HCT116 (cell line): ENCODE measurements at regions not wholly inside any gene's neighbourhood (a gene's known extent, or its start where the extent isn't known, plus 50 kb on each side); places are given as distances from the start of the nearest gene placed in this dataset.

ENCODE experiments used
- POLR2A ChIP-seq: IDR thresholded peaks from 2 replicates; pipeline ENCODE4 v1.7.0; 2011; ENCODE audit warnings: borderline replicate concordance; ENCODE audit not compliant: insufficient read depth, insufficient read length; ENCODE audit errors: extremely low read depth
- SIN3A ChIP-seq: IDR thresholded peaks from 2 replicates; pipeline ENCODE4 v1.6.1; 2012; ENCODE audit warnings: low read depth
- TCF7L2 ChIP-seq: IDR thresholded peaks from 2 replicates; pipeline ENCODE4 v1.7.0; 2011; ENCODE audit warnings: borderline replicate concordance, inconsistent platforms; ENCODE audit not compliant: insufficient read depth, insufficient read length; ENCODE audit errors: extremely low read depth
- TF ChIP-seq, protein P1 (sequence below), 3 experiments: fragments of 200-600 bp in 1 of 3; sonication (generic) in 1 of 3; IDR thresholded peaks in 2 of 3; conservative IDR thresholded peaks in 1 of 3; 2 replicates each; pipeline ENCODE4 v1.5.1; 2012 to 2017; ENCODE audit warnings: low read depth in 2 of 3, low read length in 2 of 3, antibody characterized with exemption in 1 of 3, borderline replicate concordance in 1 of 3, control low read depth in 1 of 3, mild to moderate bottlenecking in 1 of 3, mixed read lengths in 1 of 3, mixed run types in 1 of 3, moderate library complexity in 1 of 3; ENCODE audit not compliant: insufficient read depth in 1 of 3

DNA sequence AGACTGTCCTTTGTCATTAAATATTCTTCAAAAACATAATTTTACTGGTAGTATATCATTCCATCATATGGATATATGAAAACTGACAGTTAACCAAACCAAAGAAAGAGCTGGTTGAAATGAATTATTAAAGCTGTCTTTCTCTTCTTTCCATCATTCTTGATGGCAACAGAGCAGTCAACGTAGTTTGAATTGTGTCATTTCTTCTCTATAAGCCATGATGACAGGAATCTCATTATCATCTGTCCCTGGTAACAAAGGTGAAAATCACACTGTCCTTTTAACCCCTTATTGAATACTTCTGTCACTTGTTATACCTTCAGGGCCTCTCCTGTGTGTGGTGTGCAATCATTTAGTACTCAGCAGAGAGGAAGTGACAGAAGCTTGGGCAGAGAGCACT, 197.0 kb upstream of the SLITRK2 start:
- TF ChIP-seq, protein P1, sequence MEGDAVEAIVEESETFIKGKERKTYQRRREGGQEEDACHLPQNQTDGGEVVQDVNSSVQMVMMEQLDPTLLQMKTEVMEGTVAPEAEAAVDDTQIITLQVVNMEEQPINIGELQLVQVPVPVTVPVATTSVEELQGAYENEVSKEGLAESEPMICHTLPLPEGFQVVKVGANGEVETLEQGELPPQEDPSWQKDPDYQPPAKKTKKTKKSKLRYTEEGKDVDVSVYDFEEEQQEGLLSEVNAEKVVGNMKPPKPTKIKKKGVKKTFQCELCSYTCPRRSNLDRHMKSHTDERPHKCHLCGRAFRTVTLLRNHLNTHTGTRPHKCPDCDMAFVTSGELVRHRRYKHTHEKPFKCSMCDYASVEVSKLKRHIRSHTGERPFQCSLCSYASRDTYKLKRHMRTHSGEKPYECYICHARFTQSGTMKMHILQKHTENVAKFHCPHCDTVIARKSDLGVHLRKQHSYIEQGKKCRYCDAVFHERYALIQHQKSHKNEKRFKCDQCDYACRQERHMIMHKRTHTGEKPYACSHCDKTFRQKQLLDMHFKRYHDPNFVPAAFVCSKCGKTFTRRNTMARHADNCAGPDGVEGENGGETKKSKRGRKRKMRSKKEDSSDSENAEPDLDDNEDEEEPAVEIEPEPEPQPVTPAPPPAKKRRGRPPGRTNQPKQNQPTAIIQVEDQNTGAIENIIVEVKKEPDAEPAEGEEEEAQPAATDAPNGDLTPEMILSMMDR (IDR thresholded peaks at IDR 0.05 in 2 of 3, conservative IDR thresholded peaks at IDR 0.05 in 1 of 3; ENCODE audit: borderline replicate concordance in 1 of 3, insufficient read depth in 1 of 3, low read depth in 2 of 3, low read length in 2 of 3), result no peak
- TF ChIP-seq TCF7L2 (no peak), POLR2A (no peak), SIN3A (no peak)
